Lower leg skin (tissue), 4 donors: ENCODE measurements at regions not wholly inside any gene's neighbourhood (a gene's known extent, or its start where the extent isn't known, plus 50 kb on each side); places are given as distances from the start of the nearest gene placed in this dataset.

Experiments
- DNase-seq, 2 donors: peaks; one replicate each; pipeline ENCODE4 v3.0.0-alpha.2; 2019; ENCODE audit warnings: low spot score in 2 of 2
- H3K4me3 ChIP-seq: fragments of 200-600 bp; sonication (generic); 2 replicates; pipeline ENCODE4 v1.5.1; 2017; ENCODE audit warnings: mild to moderate bottlenecking, low read depth; ENCODE audit not compliant: poor library complexity, severe bottlenecking
- CTCF ChIP-seq, 3 donors: fragments of 450-650 bp; IDR thresholded peaks; one replicate each; pipeline ENCODE4 v1.5.1; 2016; ENCODE audit warnings: antibody characterized with exemption in 3 of 3, mild to moderate bottlenecking in 3 of 3, moderate library complexity in 2 of 3
- POLR2A ChIP-seq, 2 donors: fragments of 450-650 bp; IDR thresholded peaks; one replicate each; pipeline ENCODE4 v1.6.1; 2016 to 2017; ENCODE audit warnings: antibody characterized with exemption in 2 of 2, mild to moderate bottlenecking in 1 of 2, moderate library complexity in 1 of 2
- WGBS, 2 donors: methylation state at CpG; one replicate each; pipeline ENCODE4 v1.1.5; 2018; 5-methylcytosine and 5-hydroxymethylcytosine counted together
- intact Hi-C: fragments of 100-400 bp; cut with DNase I; formaldehyde crosslinking; loops from one replicate; pipeline ENCODE4 v1.15.0; 2023; ENCODE audit warnings: low total_unique reads

GRCh38 chr13:47190696-47191305 is 293.9 kb upstream of the HTR2A start:
- no peak overlapping the region for H3K4me3 ChIP-seq
- TF ChIP-seq CTCF (IDR thresholded peaks at IDR 0.05) (no peak), POLR2A (IDR thresholded peaks at IDR 0.05) (no peak)
- WGBS, 2 donors = 71% methylated on average over 6 of the region's 6 CpGs
- no peak for DNase-seq
- intact Hi-C loops = no loop called here

GRCh38 chr13:47188802-47189201 is 291.9 kb upstream of the HTR2A start:
- H3K4me3 ChIP-seq = no peak overlapping the region
- WGBS, 2 donors = 70% methylated on average over 3 of the region's 3 CpGs
- no peak for DNase-seq
- no peak for TF ChIP-seq POLR2A (IDR thresholded peaks at IDR 0.05)
- intact Hi-C loops = no loop called here

GRCh38 chr13:47186471-47186870 is 289.6 kb upstream of the HTR2A start:
- H3K4me3 ChIP-seq = no peak overlapping the region
- DNase-seq = no peak
- TF ChIP-seq POLR2A (IDR thresholded peaks at IDR 0.05) (no peak), CTCF (IDR thresholded peaks at IDR 0.05) (no peak)
- intact Hi-C loops = no loop called here
- 90 to 96% methylated on average over 2 of the region's 2 CpGs for WGBS, 2 donors

- H3K4me3 ChIP-seq = no peak overlapping the region
- intact Hi-C loops = no loop called here
- DNase-seq = no peak
- TF ChIP-seq POLR2A (IDR thresholded peaks at IDR 0.05) (no peak), CTCF (IDR thresholded peaks at IDR 0.05) (no peak)
Observed at GRCh38 chr13:47184321-47184720, 287.5 kb upstream of the HTR2A start.

GRCh38 chr13:47179321-47179720 is 282.5 kb upstream of the HTR2A start:
- WGBS, 2 donors = 74 to 78% methylated on average over 3 of the region's 3 CpGs
- intact Hi-C loops = no loop called here
- no peak overlapping the region for H3K4me3 ChIP-seq
- no peak for DNase-seq
- TF ChIP-seq CTCF (IDR thresholded peaks at IDR 0.05) (no peak), POLR2A (IDR thresholded peaks at IDR 0.05) (no peak)

GRCh38 chr13:47178090-47178950 is 281.5 kb upstream of the HTR2A start:
- WGBS, 2 donors = 64 to 83% methylated on average over 5 of the region's 5 CpGs
- intact Hi-C loops = no loop called here
- H3K4me3 ChIP-seq = no peak overlapping the region
- no peak for TF ChIP-seq POLR2A (IDR thresholded peaks at IDR 0.05)
- no peak for TF ChIP-seq CTCF (IDR thresholded peaks at IDR 0.05)
- no peak for DNase-seq
